Loucy (cell line): ENCODE measurements at regions not wholly inside any gene's neighbourhood (a gene's known extent, or its start where the extent isn't known, plus 50 kb on each side); places are given as distances from the start of the nearest gene placed in this dataset.

Source experiments
- H2AFZ ChIP-seq: fragments of 200-600 bp; sonication (generic); 2 replicates; pipeline ENCODE4 v1.6.0; 2016; ENCODE audit warnings: antibody characterized with exemption, mild to moderate bottlenecking, low read length, moderate library complexity
- H3F3A ChIP-seq: fragments of 200-600 bp; 2 replicates; pipeline ENCODE4 v1.6.0; 2016; ENCODE audit warnings: antibody characterized with exemption, low read depth, mild to moderate bottlenecking
- H3K27me3 ChIP-seq: fragments of 200-600 bp; sonication (generic); 2 replicates; pipeline ENCODE4 v1.6.1; 2014; ENCODE audit warnings: low read length, mild to moderate bottlenecking; ENCODE audit not compliant: insufficient read depth, poor library complexity, severe bottlenecking
- H3K36me3 ChIP-seq: fragments of 200-600 bp; sonication (generic); 2 replicates; pipeline ENCODE4 v1.6.1; 2016; ENCODE audit warnings: low read length; ENCODE audit not compliant: insufficient read depth
- H3K4me1 ChIP-seq: fragments of 200-600 bp; sonication (generic); 2 replicates; pipeline ENCODE4 v1.5.1; 2014; ENCODE audit warnings: low read length, mild to moderate bottlenecking; ENCODE audit not compliant: insufficient read depth, poor library complexity, severe bottlenecking
- H3K4me2 ChIP-seq: fragments of 200-600 bp; sonication (generic); 2 replicates; pipeline ENCODE4 v1.6.0; 2014; ENCODE audit warnings: antibody characterized with exemption, low read length, low read depth, mild to moderate bottlenecking; ENCODE audit not compliant: poor library complexity, severe bottlenecking
- H3K4me3 ChIP-seq: fragments of 200-600 bp; sonication (generic); 2 replicates; pipeline ENCODE4 v1.5.1; 2014; ENCODE audit warnings: low read length, mild to moderate bottlenecking, mixed read lengths; ENCODE audit not compliant: poor library complexity, severe bottlenecking
- H3K79me2 ChIP-seq: fragments of 200-600 bp; sonication (generic); 2 replicates; pipeline ENCODE4 v1.6.1; 2014; ENCODE audit warnings: low read length; ENCODE audit not compliant: insufficient read depth
- H3K9ac ChIP-seq: fragments of 200-600 bp; sonication (generic); 2 replicates; pipeline ENCODE4 v1.6.0; 2014; ENCODE audit warnings: mild to moderate bottlenecking, low read depth, low read length, moderate library complexity; ENCODE audit not compliant: poor library complexity, severe bottlenecking
- H3K9me2 ChIP-seq: fragments of 200-600 bp; sonication (generic); replicated peaks from 2 replicates; pipeline ENCODE4 v1.6.1; 2016; ENCODE audit warnings: low read depth, low read length, mixed read lengths
- H3K9me3 ChIP-seq: fragments of 200-600 bp; sonication (generic); 2 replicates; pipeline ENCODE4 v1.6.1; 2014; ENCODE audit warnings: mild to moderate bottlenecking, antibody characterized with exemption, low read length, low read depth; ENCODE audit not compliant: insufficient read depth
- H4K20me1 ChIP-seq: fragments of 200-600 bp; sonication (generic); 2 replicates; pipeline ENCODE4 v1.6.0; 2014; ENCODE audit warnings: antibody characterized with exemption, low read length, mild to moderate bottlenecking; ENCODE audit not compliant: insufficient read depth, poor library complexity, severe bottlenecking
- EZH2phosphoT487 ChIP-seq: fragments of 200-600 bp; IDR thresholded peaks from 2 replicates; pipeline ENCODE4 v1.6.1; 2018; ENCODE audit warnings: antibody characterized with exemption, mild to moderate bottlenecking, moderate library complexity, borderline replicate concordance
- TF ChIP-seq, protein P1 (sequence below): fragments of 200-600 bp; sonication (generic); conservative IDR thresholded peaks from 2 replicates; pipeline ENCODE4 v1.5.1; 2014; ENCODE audit warnings: mild to moderate bottlenecking, antibody characterized with exemption, low read length

DNA sequence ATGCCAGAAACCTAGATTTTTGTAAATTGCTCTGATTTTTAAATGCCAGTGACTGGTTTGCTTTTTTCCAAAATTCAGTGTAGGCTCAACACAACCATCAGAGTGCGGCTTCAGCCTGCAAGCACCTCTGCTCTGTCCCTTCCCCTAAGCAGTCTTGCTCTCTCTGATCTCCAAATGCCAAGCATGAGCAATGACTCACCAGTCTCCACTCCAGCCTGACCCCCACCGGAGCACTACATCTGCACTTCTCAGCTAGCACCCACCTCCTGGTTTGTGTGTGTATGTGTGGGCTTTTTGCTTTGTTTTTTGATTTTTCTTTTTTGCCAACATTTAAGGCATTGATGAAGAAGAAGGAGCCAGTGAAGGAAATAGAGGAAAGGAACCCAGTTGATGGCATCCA, 61.4 kb upstream of the ADRA1B start:
- no peak for TF ChIP-seq EZH2phosphoT487
- TF ChIP-seq, protein P1, sequence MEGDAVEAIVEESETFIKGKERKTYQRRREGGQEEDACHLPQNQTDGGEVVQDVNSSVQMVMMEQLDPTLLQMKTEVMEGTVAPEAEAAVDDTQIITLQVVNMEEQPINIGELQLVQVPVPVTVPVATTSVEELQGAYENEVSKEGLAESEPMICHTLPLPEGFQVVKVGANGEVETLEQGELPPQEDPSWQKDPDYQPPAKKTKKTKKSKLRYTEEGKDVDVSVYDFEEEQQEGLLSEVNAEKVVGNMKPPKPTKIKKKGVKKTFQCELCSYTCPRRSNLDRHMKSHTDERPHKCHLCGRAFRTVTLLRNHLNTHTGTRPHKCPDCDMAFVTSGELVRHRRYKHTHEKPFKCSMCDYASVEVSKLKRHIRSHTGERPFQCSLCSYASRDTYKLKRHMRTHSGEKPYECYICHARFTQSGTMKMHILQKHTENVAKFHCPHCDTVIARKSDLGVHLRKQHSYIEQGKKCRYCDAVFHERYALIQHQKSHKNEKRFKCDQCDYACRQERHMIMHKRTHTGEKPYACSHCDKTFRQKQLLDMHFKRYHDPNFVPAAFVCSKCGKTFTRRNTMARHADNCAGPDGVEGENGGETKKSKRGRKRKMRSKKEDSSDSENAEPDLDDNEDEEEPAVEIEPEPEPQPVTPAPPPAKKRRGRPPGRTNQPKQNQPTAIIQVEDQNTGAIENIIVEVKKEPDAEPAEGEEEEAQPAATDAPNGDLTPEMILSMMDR = no peak
- H4K20me1 ChIP-seq = no peaks in the 10 kb centered on the region
- H3K4me1 ChIP-seq = no peaks in the 10 kb centered on the region

GRCh38 chr5:159855476-159856191, 60.6 kb upstream of the ADRA1B start:
- Histone ChIP-seq H3K4me3 (no peak overlapping the region), H4K20me1 (no peaks in the 10 kb centered on the region), H3K4me2 (no peak overlapping the region), H3K9me3 (no peaks in the 10 kb centered on the region), H3K79me2 (no peaks in the 10 kb centered on the region), H3K9ac (no peak overlapping the region), H3K9me2 (no peaks in the 10 kb centered on the region), H3K27me3 (no peaks in the 10 kb centered on the region), H2AFZ (no peak overlapping the region), H3K4me1 (no peaks in the 10 kb centered on the region), H3K36me3 (no peaks in the 10 kb centered on the region), H3F3A (no peaks in the 10 kb centered on the region)
- TF ChIP-seq, protein P1 = no peak
- no peak for TF ChIP-seq EZH2phosphoT487

More for the DNA sequence above, 61.4 kb upstream of the ADRA1B start:
- Histone ChIP-seq H3K9ac (no peak overlapping the region), H3K9me3 (no peaks in the 10 kb centered on the region), H3K36me3 (no peaks in the 10 kb centered on the region), H3K9me2 (no peaks in the 10 kb centered on the region), H3K79me2 (no peaks in the 10 kb centered on the region), H2AFZ (no peak overlapping the region), H3K27me3 (no peaks in the 10 kb centered on the region), H3K4me3 (no peak overlapping the region), H3K4me2 (no peak overlapping the region), H3F3A (no peaks in the 10 kb centered on the region)

GRCh38 chr5:159858871-159859270, 57.4 kb upstream of the ADRA1B start:
- Histone ChIP-seq H3K9ac (no peak overlapping the region), H3K4me2 (no peak overlapping the region), H3F3A (no peaks in the 10 kb centered on the region), H3K9me3 (no peaks in the 10 kb centered on the region), H3K4me1 (no peaks in the 10 kb centered on the region), H4K20me1 (no peaks in the 10 kb centered on the region), H3K9me2 (no peaks in the 10 kb centered on the region), H3K79me2 (no peaks in the 10 kb centered on the region), H2AFZ (no peak overlapping the region), H3K36me3 (no peaks in the 10 kb centered on the region), H3K27me3 (no peaks in the 10 kb centered on the region), H3K4me3 (no peak overlapping the region)
- TF ChIP-seq EZH2phosphoT487 = no peak
- TF ChIP-seq, protein P1 = no peak
